ENCODE measurements at regions not wholly inside any gene's neighbourhood (a gene's known extent, or its start where the extent isn't known, plus 50 kb on each side); places are given as distances from the start of the nearest gene placed in this dataset.

DNA sequence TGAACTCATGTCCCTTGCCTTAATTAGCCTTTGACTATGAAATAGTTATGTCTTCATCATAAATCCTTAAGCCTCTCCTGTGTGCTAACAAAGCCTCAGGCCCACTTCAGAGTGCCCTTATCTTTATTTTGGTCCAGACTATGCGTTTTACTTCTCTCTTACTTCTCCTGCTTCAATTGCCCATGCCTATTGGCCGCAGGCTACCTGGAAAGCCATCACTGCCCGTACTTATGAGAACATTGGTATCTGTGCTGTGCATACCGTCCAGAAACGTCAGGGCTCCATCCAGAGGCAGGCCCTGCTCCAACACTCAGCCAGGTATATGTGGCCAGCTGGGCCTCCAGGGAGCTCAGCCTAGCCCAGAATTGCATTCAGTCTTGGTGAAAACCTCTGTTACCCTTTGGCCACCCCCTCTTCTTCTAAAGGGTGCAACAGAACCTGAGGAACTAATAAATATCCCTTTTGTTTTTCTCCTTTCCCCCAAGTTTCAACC, 212.4 kb upstream of the MTPN start:
- Histone ChIP-seq H3K27ac (ENCODE audit: low read depth, low read length, poor library complexity, severe bottlenecking) (no peak overlapping the region), H3K36me3 (ENCODE audit: insufficient read depth, low read length) (no peaks in the 10 kb centered on the region), H3K4me2 (ENCODE audit: low read length) (no peak overlapping the region), H3K27me3 (ENCODE audit: insufficient read depth, low read length) (no peaks in the 10 kb centered on the region), H3K9me2 (ENCODE audit: low read depth, low read length) (no peaks in the 10 kb centered on the region), H4K20me1 (ENCODE audit: insufficient read depth, low read length) (no peaks in the 10 kb centered on the region), H2AFZ (ENCODE audit: low read length) (no peak overlapping the region), H3K79me2 (ENCODE audit: insufficient read depth, low read length) (no peaks in the 10 kb centered on the region), H3K9me3 (ENCODE audit: low read length) (no peaks in the 10 kb centered on the region), H3K4me3 (ENCODE audit: low read depth, low read length, poor library complexity, severe bottlenecking) (no peak overlapping the region), H3K9ac (ENCODE audit: low read length) (no peak overlapping the region), H3K4me1 (ENCODE audit: insufficient read depth, low read length, severe bottlenecking) (no peaks in the 10 kb centered on the region), H3F3A (ENCODE audit: insufficient read depth, low read length) (no peaks in the 10 kb centered on the region)
- TF ChIP-seq, protein P1, sequence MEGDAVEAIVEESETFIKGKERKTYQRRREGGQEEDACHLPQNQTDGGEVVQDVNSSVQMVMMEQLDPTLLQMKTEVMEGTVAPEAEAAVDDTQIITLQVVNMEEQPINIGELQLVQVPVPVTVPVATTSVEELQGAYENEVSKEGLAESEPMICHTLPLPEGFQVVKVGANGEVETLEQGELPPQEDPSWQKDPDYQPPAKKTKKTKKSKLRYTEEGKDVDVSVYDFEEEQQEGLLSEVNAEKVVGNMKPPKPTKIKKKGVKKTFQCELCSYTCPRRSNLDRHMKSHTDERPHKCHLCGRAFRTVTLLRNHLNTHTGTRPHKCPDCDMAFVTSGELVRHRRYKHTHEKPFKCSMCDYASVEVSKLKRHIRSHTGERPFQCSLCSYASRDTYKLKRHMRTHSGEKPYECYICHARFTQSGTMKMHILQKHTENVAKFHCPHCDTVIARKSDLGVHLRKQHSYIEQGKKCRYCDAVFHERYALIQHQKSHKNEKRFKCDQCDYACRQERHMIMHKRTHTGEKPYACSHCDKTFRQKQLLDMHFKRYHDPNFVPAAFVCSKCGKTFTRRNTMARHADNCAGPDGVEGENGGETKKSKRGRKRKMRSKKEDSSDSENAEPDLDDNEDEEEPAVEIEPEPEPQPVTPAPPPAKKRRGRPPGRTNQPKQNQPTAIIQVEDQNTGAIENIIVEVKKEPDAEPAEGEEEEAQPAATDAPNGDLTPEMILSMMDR (IDR thresholded peaks at IDR 0.05; ENCODE audit: low read length), result no peak
- TF ChIP-seq EZH2 (IDR thresholded peaks at IDR 0.05; ENCODE audit: borderline replicate concordance, low read length), result no peak

DNA sequence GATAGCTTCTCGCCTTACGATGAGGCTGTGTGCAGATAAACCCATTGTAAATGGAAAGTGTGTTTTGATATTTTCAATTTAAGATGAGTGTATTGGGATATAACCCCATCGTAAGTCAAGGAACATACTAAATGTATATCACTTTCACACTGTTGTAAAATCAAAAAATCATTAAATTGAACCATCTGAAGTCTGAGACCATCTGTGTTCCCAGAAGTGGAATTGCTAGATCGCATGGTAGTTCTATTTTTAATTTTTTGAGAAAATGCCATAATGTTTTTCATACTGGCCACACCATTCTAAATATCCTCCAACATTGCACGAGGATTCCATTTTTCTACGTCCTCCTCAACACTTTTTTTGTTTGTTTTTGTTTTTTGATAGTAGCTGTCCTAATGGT, 209.1 kb upstream of the MTPN start:
- no peaks in the 10 kb centered on the region for H3K4me1 ChIP-seq (ENCODE audit: insufficient read depth, low read length, severe bottlenecking)
- H3K27me3 ChIP-seq (ENCODE audit: insufficient read depth, low read length), result no peaks in the 10 kb centered on the region
- no peak overlapping the region for H3K4me3 ChIP-seq (ENCODE audit: low read depth, low read length, poor library complexity, severe bottlenecking)
- H3K9ac ChIP-seq (ENCODE audit: low read length), result no peak overlapping the region
- no peaks in the 10 kb centered on the region for H4K20me1 ChIP-seq (ENCODE audit: insufficient read depth, low read length)
- H3K27ac ChIP-seq (ENCODE audit: low read depth, low read length, poor library complexity, severe bottlenecking), result no peak overlapping the region
- no peak overlapping the region for H3K4me2 ChIP-seq (ENCODE audit: low read length)
- no peak overlapping the region for H2AFZ ChIP-seq (ENCODE audit: low read length)
- H3K79me2 ChIP-seq (ENCODE audit: insufficient read depth, low read length), result no peaks in the 10 kb centered on the region
- no peak for TF ChIP-seq EZH2 (IDR thresholded peaks at IDR 0.05; ENCODE audit: borderline replicate concordance, low read length)
- TF ChIP-seq, protein P1 (IDR thresholded peaks at IDR 0.05; ENCODE audit: low read length), result no peak
- H3K9me2 ChIP-seq (ENCODE audit: low read depth, low read length), result no peaks in the 10 kb centered on the region
- H3F3A ChIP-seq (ENCODE audit: insufficient read depth, low read length), result no peaks in the 10 kb centered on the region
- no peaks in the 10 kb centered on the region for H3K9me3 ChIP-seq (ENCODE audit: low read length)
- H3K36me3 ChIP-seq (ENCODE audit: insufficient read depth, low read length), result no peaks in the 10 kb centered on the region

DNA sequence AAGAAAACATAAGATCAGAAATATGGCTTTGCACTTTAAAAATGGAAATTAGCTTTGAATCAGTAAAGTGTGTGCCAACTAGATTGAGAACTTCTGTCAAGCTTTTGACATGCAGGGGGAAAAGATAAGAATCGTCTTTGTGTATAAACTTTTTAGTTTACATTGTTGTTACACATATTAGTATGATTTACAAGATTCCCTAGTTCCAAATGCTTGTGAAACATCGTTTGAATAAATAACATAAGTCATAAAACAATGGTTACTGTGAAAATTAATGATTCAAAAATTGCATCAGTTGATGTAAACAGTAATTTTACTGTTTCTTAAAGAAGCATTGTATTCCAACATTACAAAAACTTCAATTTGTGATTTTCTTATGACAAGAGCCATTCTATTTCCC, 207.6 kb upstream of the MTPN start:
- H4K20me1 ChIP-seq (ENCODE audit: insufficient read depth, low read length), result no peaks in the 10 kb centered on the region
- H3K27me3 ChIP-seq (ENCODE audit: insufficient read depth, low read length), result no peaks in the 10 kb centered on the region
- H3K9ac ChIP-seq (ENCODE audit: low read length), result no peak overlapping the region
- H3F3A ChIP-seq (ENCODE audit: insufficient read depth, low read length), result no peaks in the 10 kb centered on the region
- no peaks in the 10 kb centered on the region for H3K9me2 ChIP-seq (ENCODE audit: low read depth, low read length)
- no peak overlapping the region for H3K4me2 ChIP-seq (ENCODE audit: low read length)
- no peak overlapping the region for H3K4me3 ChIP-seq (ENCODE audit: low read depth, low read length, poor library complexity, severe bottlenecking)
- no peak overlapping the region for H2AFZ ChIP-seq (ENCODE audit: low read length)
- no peak for TF ChIP-seq EZH2 (IDR thresholded peaks at IDR 0.05; ENCODE audit: borderline replicate concordance, low read length)
- TF ChIP-seq, protein P1 (IDR thresholded peaks at IDR 0.05; ENCODE audit: low read length), result no peak
- no peaks in the 10 kb centered on the region for H3K36me3 ChIP-seq (ENCODE audit: insufficient read depth, low read length)
- no peak overlapping the region for H3K27ac ChIP-seq (ENCODE audit: low read depth, low read length, poor library complexity, severe bottlenecking)
- no peaks in the 10 kb centered on the region for H3K79me2 ChIP-seq (ENCODE audit: insufficient read depth, low read length)
- H3K9me3 ChIP-seq (ENCODE audit: low read length), result no peaks in the 10 kb centered on the region
- H3K4me1 ChIP-seq (ENCODE audit: insufficient read depth, low read length, severe bottlenecking), result no peaks in the 10 kb centered on the region

Data from OCI-LY1 (cell line).